ENCODE measurements at regions not wholly inside any gene's neighbourhood (a gene's known extent, or its start where the extent isn't known, plus 50 kb on each side); places are given as distances from the start of the nearest gene placed in this dataset.

- H3K27ac ChIP-seq (replicated peaks), result no peak overlapping the region
- H3K9me3 ChIP-seq (replicated peaks), result no peaks in the 10 kb centered on the region
- no peak for DNase-seq
- no peaks in the 10 kb centered on the region for H3K36me3 ChIP-seq
- no peak overlapping the region for H3K4me3 ChIP-seq
- TF ChIP-seq CTCF (IDR thresholded peaks at IDR 0.05; ENCODE audit: borderline replicate concordance), result no peak
- intact Hi-C loops (cut with micrococcal nuclease), result no loop called here
- H3K4me1 ChIP-seq, result peaks cover 4% of the 10 kb centered on the region
- H3K27me3 ChIP-seq (ENCODE audit: low read depth), result no peaks in the 10 kb centered on the region
These were observed 55.2 kb upstream of the PSD2 start for GRCh38 chr5:139740138-139740991.

- intact Hi-C loops (cut with micrococcal nuclease), result no loop called here
- DNase-seq, result no peak
- H3K4me1 ChIP-seq, result peaks cover 12% of the 10 kb centered on the region
- no peak overlapping the region for H3K27ac ChIP-seq (replicated peaks)
- H3K4me3 ChIP-seq, result no peak overlapping the region
- no peaks in the 10 kb centered on the region for H3K36me3 ChIP-seq
- no peaks in the 10 kb centered on the region for H3K27me3 ChIP-seq (ENCODE audit: low read depth)
- H3K9me3 ChIP-seq (replicated peaks), result no peaks in the 10 kb centered on the region
- no peak for TF ChIP-seq CTCF (IDR thresholded peaks at IDR 0.05; ENCODE audit: borderline replicate concordance)
These were observed 54.5 kb upstream of the PSD2 start for GRCh38 chr5:139740992-139741672.

- DNase-seq, result no peak
- intact Hi-C loops (cut with micrococcal nuclease), result no loop called here
- Histone ChIP-seq H3K27ac (replicated peaks) (no peak overlapping the region), H3K4me3 (no peak overlapping the region), H3K9me3 (replicated peaks) (no peaks in the 10 kb centered on the region), H3K4me1 (peaks cover 18% of the 10 kb centered on the region), H3K27me3 (ENCODE audit: low read depth) (peaks cover 6% of the 10 kb centered on the region), H3K36me3 (no peaks in the 10 kb centered on the region)
- TF ChIP-seq CTCF (IDR thresholded peaks at IDR 0.05; ENCODE audit: borderline replicate concordance), result no peak
These were observed 53.8 kb upstream of the PSD2 start for GRCh38 chr5:139741823-139742172.

- intact Hi-C loops (cut with micrococcal nuclease), result no loop called here
- no peak overlapping the region for H3K27ac ChIP-seq (replicated peaks)
- no peaks in the 10 kb centered on the region for H3K36me3 ChIP-seq
- no peak for DNase-seq
- H3K27me3 ChIP-seq (ENCODE audit: low read depth), result peaks cover 11% of the 10 kb centered on the region
- H3K4me3 ChIP-seq, result no peak overlapping the region
- no peak for TF ChIP-seq CTCF (IDR thresholded peaks at IDR 0.05; ENCODE audit: borderline replicate concordance)
- H3K4me1 ChIP-seq, result peaks cover 24% of the 10 kb centered on the region
- no peaks in the 10 kb centered on the region for H3K9me3 ChIP-seq (replicated peaks)
These were observed 53.3 kb upstream of the PSD2 start for GRCh38 chr5:139742173-139742903.

- no peak for TF ChIP-seq CTCF (IDR thresholded peaks at IDR 0.05; ENCODE audit: borderline replicate concordance)
- Histone ChIP-seq H3K36me3 (no peaks in the 10 kb centered on the region), H3K27ac (replicated peaks) (no peak overlapping the region), H3K27me3 (ENCODE audit: low read depth) (peaks cover 20% of the 10 kb centered on the region), H3K4me1 (peaks cover 32% of the 10 kb centered on the region), H3K9me3 (replicated peaks) (no peaks in the 10 kb centered on the region), H3K4me3 (no peak overlapping the region)
- intact Hi-C loops (cut with micrococcal nuclease), result no loop called here
- DNase-seq, result no peak
These were observed 52.4 kb upstream of the PSD2 start for GRCh38 chr5:139743001-139743771.

Data from left ventricle myocardium inferior (tissue), 1 donor.